ENCODE measurements at regions not wholly inside any gene's neighbourhood (a gene's known extent, or its start where the extent isn't known, plus 50 kb on each side); places are given as distances from the start of the nearest gene placed in this dataset.
"Not testable (repeated sequence)": the region's sequence is repeated elsewhere in the genome, so short reads cannot be mapped to it uniquely, and the experiment has no call there.

GRCh38 chr20:48127964-48128363, 342.7 kb upstream of the SULF2 start:
- intact Hi-C loops (cut with DNase I); DNase-seq (ENCODE audit: extremely low spot score in 2 of 2): not testable (repeated sequence)
- peak overlapping the region; percentile 47 for H3K27ac ChIP-seq

GRCh38 chr20:48127133-48127532, 341.9 kb upstream of the SULF2 start:
- intact Hi-C loops (cut with DNase I); DNase-seq (ENCODE audit: extremely low spot score in 2 of 2); H3K4me3 ChIP-seq; H3K36me3 ChIP-seq; H3K9me3 ChIP-seq; H3K27ac ChIP-seq; H3K27me3 ChIP-seq: not testable (repeated sequence)
- H3K4me1 ChIP-seq, result peaks cover 46% of the 10 kb centered on the region

More at GRCh38 chr20:48127964-48128363, 342.7 kb upstream of the SULF2 start:
- peaks cover 46% of the 10 kb centered on the region for H3K4me1 ChIP-seq
- H3K27me3 ChIP-seq, H3K4me3 ChIP-seq, H3K36me3 ChIP-seq, H3K9me3 ChIP-seq: not testable (repeated sequence)
- TF ChIP-seq POLR2AphosphoS5 (IDR thresholded peaks at IDR 0.05; ENCODE audit: insufficient read depth in 1 of 2, low read depth in 1 of 2), result peak in 1 of 2 donors; percentile 27

- no peak for DNase-seq (ENCODE audit: extremely low spot score in 2 of 2)
Observed at GRCh38 chr20:48126227-48126740, 341.0 kb upstream of the SULF2 start.

GRCh38 chr20:48124960-48125359, 339.7 kb upstream of the SULF2 start:
- Histone ChIP-seq H3K4me3 (no peak overlapping the region), H3K4me1 (peaks cover 31% of the 10 kb centered on the region), H3K36me3 (no peaks in the 10 kb centered on the region), H3K9me3 (no peaks in the 10 kb centered on the region), H3K27ac (no peak overlapping the region), H3K27me3 (no peaks in the 10 kb centered on the region)
- TF ChIP-seq CTCF (IDR thresholded peaks at IDR 0.05) (no peak), POLR2AphosphoS5 (IDR thresholded peaks at IDR 0.05; ENCODE audit: insufficient read depth in 1 of 2, low read depth in 1 of 2) (no peak), POLR2A (IDR thresholded peaks at IDR 0.05) (no peak)
- intact Hi-C loops (cut with DNase I), result no loop called here
- no peak for DNase-seq (ENCODE audit: extremely low spot score in 2 of 2)

More at GRCh38 chr20:48126227-48126740, 341.0 kb upstream of the SULF2 start:
- no peak for TF ChIP-seq POLR2A (IDR thresholded peaks at IDR 0.05)
- TF ChIP-seq CTCF (IDR thresholded peaks at IDR 0.05), result no peak
- no peak for TF ChIP-seq POLR2AphosphoS5 (IDR thresholded peaks at IDR 0.05; ENCODE audit: insufficient read depth in 1 of 2, low read depth in 1 of 2)
- Histone ChIP-seq H3K36me3 (no peaks in the 10 kb centered on the region), H3K27ac (no peak overlapping the region), H3K4me1 (peaks cover 44% of the 10 kb centered on the region), H3K9me3 (no peaks in the 10 kb centered on the region), H3K4me3 (no peak overlapping the region), H3K27me3 (no peaks in the 10 kb centered on the region)
- intact Hi-C loops (cut with DNase I), result no loop called here

- Histone ChIP-seq H3K36me3 (no peaks in the 10 kb centered on the region), H3K9me3 (no peaks in the 10 kb centered on the region), H3K27me3 (no peaks in the 10 kb centered on the region), H3K27ac (no peak overlapping the region), H3K4me1 (peaks cover 24% of the 10 kb centered on the region), H3K4me3 (no peak overlapping the region)
- no peak for DNase-seq (ENCODE audit: extremely low spot score in 2 of 2)
- no peak for TF ChIP-seq POLR2A (IDR thresholded peaks at IDR 0.05)
- TF ChIP-seq POLR2AphosphoS5 (IDR thresholded peaks at IDR 0.05; ENCODE audit: insufficient read depth in 1 of 2, low read depth in 1 of 2), result no peak
- TF ChIP-seq CTCF (IDR thresholded peaks at IDR 0.05), result no peak
- intact Hi-C loops (cut with DNase I), result no loop called here
Observed at GRCh38 chr20:48124181-48124782, 339.0 kb upstream of the SULF2 start.

GRCh38 chr20:48120120-48120519, 334.8 kb upstream of the SULF2 start:
- H3K9me3 ChIP-seq, result no peaks in the 10 kb centered on the region
- no peaks in the 10 kb centered on the region for H3K36me3 ChIP-seq
- no peak overlapping the region for H3K4me3 ChIP-seq
- DNase-seq (ENCODE audit: extremely low spot score in 2 of 2), result no peak
- H3K27me3 ChIP-seq, result no peaks in the 10 kb centered on the region
- intact Hi-C loops (cut with DNase I), result no loop called here
- H3K4me1 ChIP-seq, result no peaks in the 10 kb centered on the region
- no peak overlapping the region for H3K27ac ChIP-seq
- TF ChIP-seq CTCF (IDR thresholded peaks at IDR 0.05), result no peak
- no peak for TF ChIP-seq POLR2A (IDR thresholded peaks at IDR 0.05)
- TF ChIP-seq POLR2AphosphoS5 (IDR thresholded peaks at IDR 0.05; ENCODE audit: insufficient read depth in 1 of 2, low read depth in 1 of 2), result no peak

GRCh38 chr20:48119389-48119788, 334.1 kb upstream of the SULF2 start:
- H3K4me3 ChIP-seq; H3K9me3 ChIP-seq; H3K27me3 ChIP-seq; H3K36me3 ChIP-seq; DNase-seq (ENCODE audit: extremely low spot score in 2 of 2); H3K4me1 ChIP-seq; H3K27ac ChIP-seq; intact Hi-C loops (cut with DNase I): not testable (repeated sequence)
